Esophagus muscularis mucosa (tissue), 4 donors: ENCODE measurements at regions not wholly inside any gene's neighbourhood (a gene's known extent, or its start where the extent isn't known, plus 50 kb on each side); places are given as distances from the start of the nearest gene placed in this dataset.

Experiments
- DNase-seq: peaks from one replicate; pipeline ENCODE4 v3.0.0-alpha.2; 2017; ENCODE audit errors: extremely low spot score
- H3K27ac ChIP-seq, 4 donors: fragments of 200-600 bp; sonication (generic); replicated peaks in 1 of 4; 1 replicate in 3 of 4; 2 replicates in 1 of 4; pipeline ENCODE4 v1.5.1; 2016 to 2019; ENCODE audit warnings: mild to moderate bottlenecking in 1 of 4
- H3K27me3 ChIP-seq, 4 donors: fragments of 200-600 bp; sonication (generic); one replicate each; pipeline versions ENCODE4 v1.5.1 to v1.6.0; 2016 to 2019
- H3K36me3 ChIP-seq, 4 donors: fragments of 200-600 bp; sonication (generic); one replicate each; pipeline ENCODE4 v1.5.1; 2016 to 2019
- H3K4me1 ChIP-seq, 4 donors: fragments of 200-600 bp; sonication (generic); one replicate each; pipeline ENCODE4 v1.5.1; 2016 to 2019
- H3K4me3 ChIP-seq, 4 donors: fragments of 200-600 bp; sonication (generic); 1 replicate in 2 of 4; 2 replicates in 2 of 4; pipeline ENCODE4 v1.5.1; 2016 to 2019; ENCODE audit warnings: mild to moderate bottlenecking in 4 of 4, moderate library complexity in 1 of 4
- H3K9me3 ChIP-seq, 4 donors: fragments of 200-600 bp; sonication (generic); 1 replicate in 3 of 4; 2 replicates in 1 of 4; pipeline ENCODE4 v1.5.1; 2016 to 2019
- CTCF ChIP-seq, 3 experiments: fragments of 200-600 bp in 2 of 3; fragments of 450-650 bp in 1 of 3; sonication (generic) in 2 of 3; IDR thresholded peaks; one replicate each; pipeline ENCODE4 v1.5.1; 2017 to 2019; ENCODE audit warnings: antibody characterized with exemption in 3 of 3, mild to moderate bottlenecking in 2 of 3, moderate library complexity in 1 of 3
- EP300 ChIP-seq: sonication (generic); formaldehyde crosslinking; IDR thresholded peaks from one replicate; pipeline ENCODE4 v1.6.1; 2017; ENCODE audit warnings: antibody characterized with exemption
- POLR2A ChIP-seq: fragments of 450-650 bp; IDR thresholded peaks from one replicate; pipeline ENCODE4 v1.6.1; 2017; ENCODE audit warnings: antibody characterized with exemption, moderate library complexity, mild to moderate bottlenecking, low read depth
- POLR2AphosphoS5 ChIP-seq, 2 donors: sonication (generic); formaldehyde crosslinking; IDR thresholded peaks; one replicate each; pipeline ENCODE4 v1.6.1; 2017; ENCODE audit warnings: antibody characterized with exemption in 2 of 2
- WGBS: methylation state at CpG from one replicate; pipeline ENCODE4 v1.1.5; 2018; 5-methylcytosine and 5-hydroxymethylcytosine counted together
- intact Hi-C: fragments of 100-400 bp; cut with DNase I; formaldehyde crosslinking; loops from one replicate; pipeline ENCODE4 v1.15.1; 2023

GRCh38 chr16:88288303-88288702 lies 94.5 kb upstream of the ZNF469 start:
- no peak overlapping the region for H3K4me3 ChIP-seq
- H3K36me3 ChIP-seq, result no peaks in the 10 kb centered on the region
- 87% methylated on average over 3 of the region's 3 CpGs for WGBS
- H3K9me3 ChIP-seq, result peaks cover 0 to 28% (median 9%) of the 10 kb centered on the region in 4 donors
- no peak for DNase-seq
- no peaks in the 10 kb centered on the region for H3K4me1 ChIP-seq
- intact Hi-C loops, result no loop called here
- no peak for TF ChIP-seq POLR2AphosphoS5 (IDR thresholded peaks at IDR 0.05)
- no peak overlapping the region for H3K27ac ChIP-seq
- H3K27me3 ChIP-seq, result peaks cover 0 to 15% (median 0%) of the 10 kb centered on the region in 4 donors

GRCh38 chr16:88289001-88289400 lies 93.8 kb upstream of the ZNF469 start:
- intact Hi-C loops, result no loop called here
- Histone ChIP-seq H3K27ac (no peak overlapping the region), H3K27me3 (peaks cover 0 to 20% (median 0%) of the 10 kb centered on the region in 4 donors), H3K4me1 (no peaks in the 10 kb centered on the region), H3K9me3 (peaks cover 0 to 28% (median 9%) of the 10 kb centered on the region in 4 donors), H3K36me3 (no peaks in the 10 kb centered on the region), H3K4me3 (no peak overlapping the region)
- TF ChIP-seq POLR2AphosphoS5 (IDR thresholded peaks at IDR 0.05) (no peak), EP300 (no peak), CTCF (IDR thresholded peaks at IDR 0.05) (no peak), POLR2A (no peak)
- DNase-seq, result no peak
- 87% methylated on average over 3 of the region's 3 CpGs for WGBS

- intact Hi-C loops, result no loop called here
- TF ChIP-seq EP300 (no peak), POLR2AphosphoS5 (IDR thresholded peaks at IDR 0.05) (no peak), CTCF (IDR thresholded peaks at IDR 0.05) (no peak), POLR2A (no peak)
Observed at GRCh38 chr16:88289561-88289960, 93.2 kb upstream of the ZNF469 start.

GRCh38 chr16:88289968-88290401 lies 92.8 kb upstream of the ZNF469 start:
- Histone ChIP-seq H3K27me3 (peaks cover 0 to 28% (median 0%) of the 10 kb centered on the region in 4 donors), H3K4me1 (no peaks in the 10 kb centered on the region), H3K9me3 (peaks cover 0 to 28% (median 9%) of the 10 kb centered on the region in 4 donors), H3K27ac (no peak overlapping the region), H3K36me3 (no peaks in the 10 kb centered on the region), H3K4me3 (no peak overlapping the region)
- no peak for TF ChIP-seq CTCF (IDR thresholded peaks at IDR 0.05)
- TF ChIP-seq POLR2A, result no peak
- TF ChIP-seq EP300, result no peak
- no peak for TF ChIP-seq POLR2AphosphoS5 (IDR thresholded peaks at IDR 0.05)
- intact Hi-C loops, result no loop called here
- 74% methylated on average over 12 of the region's 12 CpGs for WGBS
- no peak for DNase-seq

More at GRCh38 chr16:88289561-88289960, 93.2 kb upstream of the ZNF469 start:
- no peak for DNase-seq
- Histone ChIP-seq H3K4me3 (no peak overlapping the region), H3K4me1 (no peaks in the 10 kb centered on the region), H3K9me3 (peaks cover 0 to 28% (median 9%) of the 10 kb centered on the region in 4 donors), H3K27me3 (peaks cover 0 to 25% (median 0%) of the 10 kb centered on the region in 4 donors), H3K27ac (no peak overlapping the region), H3K36me3 (no peaks in the 10 kb centered on the region)
- 76% methylated on average over 5 of the region's 5 CpGs for WGBS

- DNase-seq, result no peak
- no peak for TF ChIP-seq POLR2AphosphoS5 (IDR thresholded peaks at IDR 0.05)
- TF ChIP-seq POLR2A, result no peak
- TF ChIP-seq CTCF (IDR thresholded peaks at IDR 0.05), result no peak
Observed at GRCh38 chr16:88290850-88291830, 91.6 kb upstream of the ZNF469 start.

More at GRCh38 chr16:88290850-88291830, 91.6 kb upstream of the ZNF469 start:
- intact Hi-C loops, result no loop called here
- 84% methylated on average over 23 of the region's 28 CpGs for WGBS
- Histone ChIP-seq H3K27ac (no peak overlapping the region), H3K9me3 (peaks cover 0 to 24% (median 9%) of the 10 kb centered on the region in 4 donors), H3K36me3 (no peaks in the 10 kb centered on the region), H3K27me3 (peaks cover 0 to 32% (median 0%) of the 10 kb centered on the region in 4 donors), H3K4me1 (no peaks in the 10 kb centered on the region), H3K4me3 (no peak overlapping the region)
